Endothelial cell of umbilical vein (primary cell): ENCODE measurements at regions not wholly inside any gene's neighbourhood (a gene's known extent, or its start where the extent isn't known, plus 50 kb on each side); places are given as distances from the start of the nearest gene placed in this dataset.

ENCODE experiments used
- CTCF ChIP-seq, 2 donors: IDR thresholded peaks; 1 replicate in 1 of 2; 2 replicates in 1 of 2; pipeline ENCODE4 v1.5.1; 2011; ENCODE audit warnings: low read length in 2 of 2, mild to moderate bottlenecking in 2 of 2, moderate library complexity in 2 of 2, control low read depth in 1 of 2, inconsistent platforms in 1 of 2, low read depth in 1 of 2; ENCODE audit not compliant: insufficient read depth in 1 of 2; ENCODE audit errors: extremely low read depth in 1 of 2
- EZH2 ChIP-seq: IDR thresholded peaks from 2 replicates; pipeline ENCODE4 v1.6.1; 2012; ENCODE audit warnings: borderline replicate concordance, low read depth, mild to moderate bottlenecking, moderate library complexity, low read length, inconsistent platforms; ENCODE audit not compliant: severe bottlenecking
- FOS ChIP-seq: IDR thresholded peaks from 2 replicates; pipeline ENCODE4 v1.6.1; 2011; ENCODE audit warnings: mild to moderate bottlenecking, low read length, moderate library complexity, borderline replicate concordance; ENCODE audit not compliant: insufficient read depth
- JUN ChIP-seq: IDR thresholded peaks from 2 replicates; pipeline ENCODE4 v1.6.1; 2011; ENCODE audit warnings: borderline replicate concordance, low read depth; ENCODE audit not compliant: insufficient read length, insufficient read depth
- MAX ChIP-seq: IDR thresholded peaks from 2 replicates; pipeline ENCODE4 v1.6.1; 2011; ENCODE audit not compliant: insufficient read depth, insufficient read length
- MYC ChIP-seq: IDR thresholded peaks from one replicate; pipeline ENCODE4 v1.6.1; 2011; ENCODE audit warnings: mild to moderate bottlenecking, low read depth, low read length
- POLR2A ChIP-seq: IDR thresholded peaks from 2 replicates; pipeline ENCODE4 v1.6.1; 2012; ENCODE audit warnings: low read depth, mild to moderate bottlenecking, control low read depth, low read length
- POLR2AphosphoS5 ChIP-seq: IDR thresholded peaks from 2 replicates; pipeline ENCODE4 v1.6.1; 2012; ENCODE audit warnings: low read depth, mild to moderate bottlenecking, control low read depth, low read length, moderate library complexity; ENCODE audit not compliant: insufficient read depth

GRCh38 chr20:6914986-6915385 lies 147.5 kb downstream of the BMP2 start:
- TF ChIP-seq CTCF (IDR thresholded peaks at IDR 0.05; ENCODE audit: extremely low read depth in 1 of 2, insufficient read depth in 1 of 2, low read depth in 1 of 2, low read length in 2 of 2) (no peak), POLR2A (no peak), EZH2 (no peak), POLR2AphosphoS5 (no peak), MAX (no peak), FOS (no peak), JUN (no peak), MYC (no peak)
